IMR-90 (cell line): ENCODE measurements at regions not wholly inside any gene's neighbourhood (a gene's known extent, or its start where the extent isn't known, plus 50 kb on each side); places are given as distances from the start of the nearest gene placed in this dataset.
A peak's percentile ranks its signal among the peaks of the same experiment; 100 is the strongest.

ENCODE experiments used
- ATAC-seq: fragments of 200-7000 bp; cut with Tn5 transposase; 2 replicates; pipeline ENCODE4 v1.9.1; 2020; ENCODE audit warnings: low read depth, mild to moderate bottlenecking, moderate library complexity
- BruUV-seq: library from RNA; stranded (reverse); fragments of 400-500 nt; replicated peaks from 2 replicates; lab custom pipeline; 2021; lab: Mats Ljungman, UMichigan
- CTCF ChIA-PET: fragments of 300-600 bp; formaldehyde crosslinking; extraction: SDS; loops from one replicate; lab custom pipeline; 2021; ENCODE audit warnings: antibody characterized with exemption; lab: Yijun Ruan, JAX
- POLR2A ChIA-PET: fragments of 300-600 bp; sonication (Branson Sonifier 250); formaldehyde crosslinking; loops from one replicate; lab custom pipeline; 2022; ENCODE audit warnings: antibody characterized with exemption; ENCODE audit not compliant: unreplicated experiment; lab: Charles Lee
- DNase-seq: peaks from one replicate; pipeline ENCODE4 v3.0.0; 2013
- H2AFZ ChIP-seq: replicated peaks from 2 replicates; pipeline ENCODE3; 2013; ENCODE audit warnings: low read length, mild to moderate bottlenecking; ENCODE audit not compliant: poor library complexity
- H2AK5ac ChIP-seq: 2 replicates; pipeline ENCODE4 v1.6.1; 2013; ENCODE audit warnings: low read depth, low read length, inconsistent platforms
- H2AK9ac ChIP-seq: replicated peaks from 2 replicates; pipeline ENCODE3; 2013; ENCODE audit warnings: mild to moderate bottlenecking, low read depth, low read length, moderate library complexity; ENCODE audit not compliant: poor library complexity
- H2BK120ac ChIP-seq: 2 replicates; pipeline ENCODE4 v1.6.1; 2013; ENCODE audit warnings: low read depth, low read length, inconsistent platforms
- H2BK15ac ChIP-seq: 3 replicates; pipeline ENCODE4 v1.6.1; 2013; ENCODE audit warnings: low read depth, low read length, inconsistent platforms
- H2BK20ac ChIP-seq: 2 replicates; pipeline ENCODE4 v1.6.1; 2013; ENCODE audit warnings: low read depth, mild to moderate bottlenecking, inconsistent platforms, low read length, moderate library complexity
- H2BK5ac ChIP-seq: 2 replicates; pipeline ENCODE4 v1.6.1; 2013; ENCODE audit warnings: mild to moderate bottlenecking, low read depth, low read length, inconsistent platforms; ENCODE audit not compliant: poor library complexity, severe bottlenecking
- H3K14ac ChIP-seq: replicated peaks from 2 replicates; pipeline ENCODE4 v1.6.1; 2013; ENCODE audit warnings: low read depth, low read length, inconsistent platforms
- H3K18ac ChIP-seq: 2 replicates; pipeline ENCODE4 v1.6.1; 2013; ENCODE audit warnings: low read depth, low read length, control low read depth
- H3K23ac ChIP-seq: 2 replicates; pipeline ENCODE4 v1.6.1; 2013; ENCODE audit warnings: low read depth, low read length, inconsistent platforms
- H3K27ac ChIP-seq: 2 replicates; pipeline ENCODE4 v1.5.1; 2013; ENCODE audit warnings: mild to moderate bottlenecking, control low read depth, low read length; ENCODE audit not compliant: insufficient read depth
- H3K27me3 ChIP-seq: 2 replicates; pipeline ENCODE4 v1.6.1; 2013; ENCODE audit warnings: low read length; ENCODE audit not compliant: control insufficient read depth, insufficient read depth
- H3K36me3 ChIP-seq: 2 replicates; pipeline ENCODE4 v1.6.1; 2013; ENCODE audit warnings: low read length, mixed read lengths; ENCODE audit not compliant: control insufficient read depth, insufficient read depth
- H3K4ac ChIP-seq: 2 replicates; pipeline ENCODE4 v1.6.1; 2013; ENCODE audit warnings: low read depth, low read length, inconsistent platforms
- H3K4me1 ChIP-seq: 2 replicates; pipeline ENCODE4 v1.6.1; 2013; ENCODE audit warnings: low read length, mixed read lengths; ENCODE audit not compliant: control insufficient read depth, insufficient read depth
- H3K4me2 ChIP-seq: 2 replicates; pipeline ENCODE4 v1.6.1; 2013; ENCODE audit warnings: low read depth, mild to moderate bottlenecking, control low read depth, low read length, moderate library complexity
- H3K4me3 ChIP-seq: 2 replicates; pipeline ENCODE4 v1.5.1; 2013; ENCODE audit warnings: low read depth, mild to moderate bottlenecking, control low read depth, low read length, moderate library complexity; ENCODE audit not compliant: insufficient read depth
- H3K56ac ChIP-seq: 2 replicates; pipeline ENCODE4 v1.6.1; 2013; ENCODE audit warnings: low read length, inconsistent platforms; ENCODE audit not compliant: insufficient read depth; ENCODE audit errors: extremely low read depth
- H3K79me1 ChIP-seq, 2 experiments: 2 replicates each; pipeline ENCODE4 v1.6.1; 2013; ENCODE audit warnings: low read length in 2 of 2, inconsistent platforms in 1 of 2, low read depth in 1 of 2
- H3K9ac ChIP-seq: 2 replicates; pipeline ENCODE4 v1.6.1; 2013; ENCODE audit warnings: low read depth, low read length, control low read depth
- H3K9me1 ChIP-seq: 2 replicates; pipeline ENCODE4 v1.6.1; 2013; ENCODE audit warnings: low read length, inconsistent platforms; ENCODE audit not compliant: insufficient read depth
- H3K9me3 ChIP-seq: 2 replicates; pipeline ENCODE4 v1.6.1; 2013; ENCODE audit warnings: low read length; ENCODE audit not compliant: control insufficient read depth, insufficient read depth
- H4K20me1 ChIP-seq: 2 replicates; pipeline ENCODE4 v1.6.1; 2013; ENCODE audit warnings: low read length, inconsistent platforms; ENCODE audit not compliant: insufficient read depth
- H4K5ac ChIP-seq: 2 replicates; pipeline ENCODE4 v1.6.1; 2013; ENCODE audit warnings: mild to moderate bottlenecking, low read depth, low read length, control low read depth
- H4K8ac ChIP-seq, 2 experiments: 2 replicates each; pipeline ENCODE4 v1.6.1; 2013; ENCODE audit warnings: low read depth in 2 of 2, low read length in 2 of 2, control low read depth in 1 of 2, inconsistent platforms in 1 of 2
- H4K91ac ChIP-seq: 2 replicates; pipeline ENCODE4 v1.6.1; 2013; ENCODE audit warnings: low read depth, low read length, inconsistent platforms; ENCODE audit not compliant: insufficient read depth
- BHLHE40 ChIP-seq: fragments of 150-350 bp; IDR thresholded peaks from 2 replicates; pipeline ENCODE4 v1.6.1; 2016; ENCODE audit warnings: mild to moderate bottlenecking, low read depth, low read length
- CEBPB ChIP-seq: IDR thresholded peaks from 2 replicates; pipeline ENCODE4 v1.6.1; 2012; ENCODE audit warnings: low read depth, low read length, improper control_type of control experiment
- CHD1 ChIP-seq: IDR thresholded peaks from 2 replicates; pipeline ENCODE4 v1.6.1; 2012; ENCODE audit warnings: low read depth, low read length, improper control_type of control experiment
- CTCF ChIP-seq: conservative IDR thresholded peaks from 2 replicates; pipeline ENCODE4 v1.5.1; 2012; ENCODE audit warnings: mild to moderate bottlenecking, low read depth, low read length, improper control_type of control experiment
- ELK1 ChIP-seq: fragments of 150-350 bp; IDR thresholded peaks from 2 replicates; pipeline ENCODE4 v1.6.1; 2016; ENCODE audit warnings: low read depth, mild to moderate bottlenecking, low read length, moderate library complexity, borderline replicate concordance
- FOS ChIP-seq: fragments of 150-350 bp; IDR thresholded peaks from 2 replicates; pipeline ENCODE4 v1.6.1; 2016; ENCODE audit warnings: low read depth, low read length
- MAFK ChIP-seq: IDR thresholded peaks from 2 replicates; pipeline ENCODE4 v1.6.1; 2012; ENCODE audit warnings: low read depth, low read length, improper control_type of control experiment
- MAZ ChIP-seq: IDR thresholded peaks from 2 replicates; pipeline ENCODE4 v1.6.1; 2012; ENCODE audit warnings: low read depth, mild to moderate bottlenecking, low read length, improper control_type of control experiment, moderate library complexity, borderline replicate concordance
- MXI1 ChIP-seq: IDR thresholded peaks from 2 replicates; pipeline ENCODE4 v1.6.1; 2012; ENCODE audit warnings: low read depth, mild to moderate bottlenecking, low read length, moderate library complexity, borderline replicate concordance
- NFE2L2 ChIP-seq: fragments of 150-350 bp; IDR thresholded peaks from 2 replicates; pipeline ENCODE4 v1.6.1; 2016; ENCODE audit warnings: low read depth, mild to moderate bottlenecking, low read length
- POLR2A ChIP-seq: IDR thresholded peaks from 2 replicates; pipeline ENCODE4 v1.6.1; 2012; ENCODE audit warnings: mild to moderate bottlenecking, low read depth, low read length
- RAD21 ChIP-seq: IDR thresholded peaks from 2 replicates; pipeline ENCODE4 v1.6.1; 2012; ENCODE audit warnings: low read length, improper control_type of control experiment
- RCOR1 ChIP-seq: IDR thresholded peaks from 2 replicates; pipeline ENCODE4 v1.6.1; 2012; ENCODE audit warnings: mild to moderate bottlenecking, low read length, improper control_type of control experiment; ENCODE audit not compliant: insufficient replicate concordance
- RFX5 ChIP-seq: IDR thresholded peaks from 2 replicates; pipeline ENCODE4 v1.8.0; 2012; ENCODE audit warnings: low read depth, mild to moderate bottlenecking, low read length, moderate library complexity
- SMC3 ChIP-seq: fragments of 150-350 bp; IDR thresholded peaks from 2 replicates; pipeline ENCODE4 v1.6.1; 2016; ENCODE audit warnings: low read depth, mild to moderate bottlenecking, antibody characterized with exemption, low read length, moderate library complexity
- USF2 ChIP-seq: fragments of 150-350 bp; IDR thresholded peaks from 2 replicates; pipeline ENCODE4 v1.6.1; 2017; ENCODE audit warnings: mild to moderate bottlenecking, antibody characterized with exemption, low read length, low read depth
- WGBS, 2 experiments: methylation state at CpG; one replicate each; pipeline versions ENCODE4 v1.1.5 to v1.1.7; 2013; ENCODE audit warnings: missing lambda C conversion rate in 2 of 2; ENCODE audit not compliant: insufficient read length in 1 of 2; ENCODE audit errors: extremely low coverage in 2 of 2; 5-methylcytosine and 5-hydroxymethylcytosine counted together
- dilution Hi-C: fragments of 300-500 bp; cut with HindIII; formaldehyde crosslinking; loops from one replicate; pipeline ENCODE4 v1.14.3; 2018; ENCODE audit warnings: low sequenced_read_pairs; ENCODE audit not compliant: unreplicated experiment
- in situ Hi-C: fragments of 300-500 bp; cut with MboI; formaldehyde crosslinking; loops from 3 replicates; pipeline ENCODE4 v1.14.3; 2019; ENCODE audit warnings: low sequenced_read_pairs, inconsistent platforms, mixed read lengths
- intact Hi-C: fragments of 100-400 bp; cut with micrococcal nuclease; formaldehyde crosslinking; loops from 2 replicates; pipeline ENCODE4 v1.10.0; 2022

- Histone ChIP-seq H3K4me1 (no peaks in the 10 kb centered on the region; the same call in 1 of the 2 replicates), H2AK5ac (no peak overlapping the region), H3K9me3 (no peaks in the 10 kb centered on the region), H3K27me3 (no peaks in the 10 kb centered on the region), H2BK15ac (no peak overlapping the region), H2BK120ac (no peak overlapping the region), H3K14ac (no peak overlapping the region), H4K20me1 (no peaks in the 10 kb centered on the region), H3K79me1 (no peaks in the 10 kb centered on the region), H3K27ac (no peak overlapping the region), H3K56ac (no peak overlapping the region), H4K91ac (no peak overlapping the region), H3K23ac (no peak overlapping the region), H3K4me3 (no peak overlapping the region), H2BK5ac (no peak overlapping the region), H3K9ac (no peak overlapping the region), H4K8ac (no peak overlapping the region), H3K36me3 (no peaks in the 10 kb centered on the region), H2BK20ac (no peak overlapping the region), H4K5ac (no peak overlapping the region), H3K9me1 (0 out of 2 replicates have a peak, but pooled peaks cover 3% of the 10 kb centered on the region), H3K4me2 (no peak overlapping the region), H2AFZ (no peak overlapping the region), H2AK9ac (no peak overlapping the region), H3K4ac (no peak overlapping the region), H3K18ac (no peak overlapping the region)
- CTCF ChIA-PET: interaction anchor here (0.6 kb wide), 1 partner anchor 26 kb away, joined by 3 read pairs; no protein-coding TSS in a partner anchor
- in situ Hi-C loops (loop anchor here (25.0 kb wide), 1 partner anchor 1109 kb away; the partner anchor contains the start of gene B3GALT2), intact Hi-C loops (loop anchor here (5.0 to 10.0 kb wide), 2 partner anchors 301 to 889 kb away; no protein-coding TSS in a partner anchor), dilution Hi-C loops (no loop called here)
- POLR2A ChIA-PET: no interaction called here
- TF ChIP-seq MXI1: no peak
- no peak for TF ChIP-seq SMC3
- no peak for TF ChIP-seq RCOR1
- TF ChIP-seq RAD21: no peak
- no peak for TF ChIP-seq BHLHE40
- no peak for TF ChIP-seq ELK1
- TF ChIP-seq MAZ: no peak
- no peak for TF ChIP-seq CTCF
- TF ChIP-seq CEBPB: no peak
- TF ChIP-seq USF2: no peak
- no peak for TF ChIP-seq NFE2L2
- TF ChIP-seq FOS: no peak
- no peak for TF ChIP-seq POLR2A
- no peak for TF ChIP-seq RFX5
- TF ChIP-seq CHD1: no peak
- no peak for TF ChIP-seq MAFK
- ATAC-seq (no peak), DNase-seq (peak; percentile 38)
- 80% methylated on average over 1 of the region's 2 CpGs; no CpG with 5 or more reads in 1 of the 2 experiments for WGBS, 2 experiments
- BruUV-seq: no TSS peak
These were observed 1109.8 kb upstream of the B3GALT2 start for GRCh38 chr1:194296201-194296600.
